GM23338 (cell line): ENCODE measurements at regions not wholly inside any gene's neighbourhood (a gene's known extent, or its start where the extent isn't known, plus 50 kb on each side); places are given as distances from the start of the nearest gene placed in this dataset.

ENCODE experiments used
- ATAC-seq: fragments of 200-7000 bp; cut with Tn5 transposase; 3 replicates; pipeline ENCODE4 v1.9.1; 2020
- DNase-seq: peaks from one replicate; pipeline ENCODE4 v3.0.0-alpha.2; 2015; ENCODE audit warnings: low spot score
- H2AFZ ChIP-seq: fragments of 200-600 bp; sonication (generic); 2 replicates; pipeline ENCODE4 v1.8.0; 2016; ENCODE audit warnings: antibody characterized with exemption, mild to moderate bottlenecking, moderate library complexity
- H3F3A ChIP-seq: fragments of 200-600 bp; sonication (generic); replicated peaks from 2 replicates; pipeline ENCODE4 v1.8.0; 2017; ENCODE audit warnings: antibody characterized with exemption, mixed run types, low read depth
- H3K27ac ChIP-seq: fragments of 200-600 bp; sonication (generic); 2 replicates; pipeline ENCODE4 v1.6.1; 2016; ENCODE audit warnings: low read depth
- H3K27me3 ChIP-seq: fragments of 200-600 bp; sonication (generic); 2 replicates; pipeline ENCODE4 v1.8.0; 2016; ENCODE audit warnings: mild to moderate bottlenecking, mixed run types, moderate library complexity; ENCODE audit not compliant: insufficient read depth
- H3K36me3 ChIP-seq: fragments of 200-600 bp; sonication (generic); 2 replicates; pipeline ENCODE4 v1.8.0; 2016; ENCODE audit warnings: mild to moderate bottlenecking; ENCODE audit not compliant: insufficient read depth
- H3K4me1 ChIP-seq: fragments of 200-600 bp; sonication (generic); 2 replicates; pipeline ENCODE4 v1.8.0; 2016; ENCODE audit warnings: mild to moderate bottlenecking, moderate library complexity; ENCODE audit not compliant: insufficient read depth
- H3K4me2 ChIP-seq: fragments of 200-600 bp; sonication (generic); 2 replicates; pipeline ENCODE4 v1.7.1; 2017; ENCODE audit warnings: mixed run types
- H3K4me3 ChIP-seq: fragments of 200-600 bp; sonication (generic); 2 replicates; pipeline ENCODE4 v1.6.1; 2016; ENCODE audit warnings: mixed run types
- H3K79me2 ChIP-seq: fragments of 200-600 bp; sonication (generic); replicated peaks from 2 replicates; pipeline ENCODE4 v1.8.0; 2017; ENCODE audit warnings: mild to moderate bottlenecking; ENCODE audit not compliant: insufficient read depth
- H3K9me2 ChIP-seq: fragments of 200-600 bp; sonication (generic); 2 replicates; pipeline ENCODE4 v1.8.0; 2017; ENCODE audit not compliant: insufficient read depth
- H4K20me1 ChIP-seq: fragments of 200-600 bp; sonication (generic); replicated peaks from 2 replicates; pipeline ENCODE4 v1.8.0; 2017; ENCODE audit warnings: mild to moderate bottlenecking; ENCODE audit not compliant: insufficient read depth
- H3K27ac Mint-ChIP-seq: 2 replicates; pipeline ENCODE4 v1.8.0; 2020; ENCODE audit warnings: inconsistent platforms, mild to moderate bottlenecking, moderate library complexity, mixed read lengths
- H3K27me3 Mint-ChIP-seq: 3 replicates; pipeline ENCODE4 v1.8.0; 2022; ENCODE audit warnings: low read depth, mild to moderate bottlenecking, moderate library complexity, mixed read lengths, inconsistent platforms; ENCODE audit not compliant: insufficient read depth, poor library complexity
- H3K36me3 Mint-ChIP-seq: 3 replicates; pipeline ENCODE4 v1.8.0; 2021; ENCODE audit warnings: low read depth, mild to moderate bottlenecking, inconsistent platforms, moderate library complexity, mixed read lengths
- H3K4me1 Mint-ChIP-seq: 3 replicates; pipeline ENCODE4 v1.8.0; 2020; ENCODE audit warnings: mild to moderate bottlenecking, inconsistent platforms, mixed read lengths
- H3K4me3 Mint-ChIP-seq: 3 replicates; pipeline ENCODE4 v1.8.0; 2021; ENCODE audit warnings: moderate library complexity, mild to moderate bottlenecking, inconsistent platforms, mixed read lengths
- H3K9me3 Mint-ChIP-seq: 3 replicates; pipeline ENCODE4 v1.8.0; 2020; ENCODE audit warnings: moderate library complexity, mild to moderate bottlenecking, inconsistent platforms, mixed read lengths
- CREB1 ChIP-seq: fragments of 250-450 bp; sonication (Bioruptor Pico); IDR thresholded peaks from 2 replicates; pipeline ENCODE4 v1.5.0; 2020; ENCODE audit warnings: low read depth, mild to moderate bottlenecking, moderate library complexity
- ETS1 ChIP-seq: IDR thresholded peaks from 2 replicates; pipeline ENCODE4 v1.6.1; 2016; ENCODE audit warnings: antibody characterized with exemption
- EZH2phosphoT487 ChIP-seq: fragments of 200-600 bp; sonication (generic); IDR thresholded peaks from one replicate; pipeline ENCODE4 v1.8.1; 2018; ENCODE audit warnings: antibody characterized with exemption; ENCODE audit not compliant: unreplicated experiment
- JUNB ChIP-seq: IDR thresholded peaks from one replicate; pipeline ENCODE4 v1.6.1; 2016; ENCODE audit warnings: antibody characterized with exemption; ENCODE audit not compliant: unreplicated experiment
- POLR2AphosphoS5 ChIP-seq: IDR thresholded peaks from 2 replicates; pipeline ENCODE4 v1.6.1; 2016; ENCODE audit warnings: antibody characterized with exemption, low read depth
- STAT1 ChIP-seq: IDR thresholded peaks from one replicate; pipeline ENCODE4 v1.6.1; 2016; ENCODE audit warnings: antibody characterized with exemption; ENCODE audit not compliant: unreplicated experiment
- ZNF114 ChIP-seq: fragments of 250-450 bp; sonication (Bioruptor Pico); IDR thresholded peaks from 2 replicates; pipeline ENCODE4 v1.5.0; 2020; ENCODE audit warnings: mild to moderate bottlenecking, moderate library complexity
- ZNF331 ChIP-seq: fragments of 250-450 bp; sonication (Bioruptor Pico); IDR thresholded peaks from 2 replicates; pipeline ENCODE4 v1.5.0; 2020; ENCODE audit warnings: low read depth, mild to moderate bottlenecking, moderate library complexity
- TF ChIP-seq, protein P1 (sequence below), 2 experiments: fragments of 200-600 bp in 1 of 2; sonication (generic) in 1 of 2; conservative IDR thresholded peaks; 2 replicates each; pipeline versions ENCODE4 v1.5.1 to v1.6.1; 2016 to 2017; ENCODE audit warnings: antibody characterized with exemption in 2 of 2, low read depth in 2 of 2, mild to moderate bottlenecking in 2 of 2, moderate library complexity in 1 of 2
- TF ChIP-seq, protein P2 (sequence below): IDR thresholded peaks from one replicate; pipeline ENCODE4 v1.6.1; 2018; ENCODE audit warnings: antibody characterized with exemption; ENCODE audit not compliant: unreplicated experiment
- TF ChIP-seq, protein P3 (sequence below): fragments of 250-450 bp; sonication (Bioruptor Pico); IDR thresholded peaks from 2 replicates; pipeline ENCODE4 v1.5.0; 2020; ENCODE audit warnings: mild to moderate bottlenecking, moderate library complexity

DNA sequence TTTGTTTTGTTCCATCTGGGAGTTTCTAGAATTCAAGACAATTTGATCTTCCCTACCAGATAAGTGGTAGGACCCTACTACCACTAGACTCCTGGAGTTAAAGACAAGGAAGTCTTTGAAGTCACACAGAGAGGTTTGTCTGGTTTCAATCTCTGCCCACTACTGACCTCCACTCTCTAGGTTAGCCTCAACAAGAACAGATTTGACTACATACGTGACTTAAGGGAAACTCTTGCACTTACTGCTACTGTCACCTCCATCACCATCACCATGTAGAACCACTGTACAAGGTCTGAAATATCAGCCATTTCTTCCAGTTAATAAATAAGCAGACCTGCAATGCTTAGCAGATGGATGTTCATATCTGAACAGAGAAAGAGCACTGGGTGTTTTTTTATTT lies 148.3 kb upstream of the ARHGEF26 start (continued):
- TF ChIP-seq, protein P1, sequence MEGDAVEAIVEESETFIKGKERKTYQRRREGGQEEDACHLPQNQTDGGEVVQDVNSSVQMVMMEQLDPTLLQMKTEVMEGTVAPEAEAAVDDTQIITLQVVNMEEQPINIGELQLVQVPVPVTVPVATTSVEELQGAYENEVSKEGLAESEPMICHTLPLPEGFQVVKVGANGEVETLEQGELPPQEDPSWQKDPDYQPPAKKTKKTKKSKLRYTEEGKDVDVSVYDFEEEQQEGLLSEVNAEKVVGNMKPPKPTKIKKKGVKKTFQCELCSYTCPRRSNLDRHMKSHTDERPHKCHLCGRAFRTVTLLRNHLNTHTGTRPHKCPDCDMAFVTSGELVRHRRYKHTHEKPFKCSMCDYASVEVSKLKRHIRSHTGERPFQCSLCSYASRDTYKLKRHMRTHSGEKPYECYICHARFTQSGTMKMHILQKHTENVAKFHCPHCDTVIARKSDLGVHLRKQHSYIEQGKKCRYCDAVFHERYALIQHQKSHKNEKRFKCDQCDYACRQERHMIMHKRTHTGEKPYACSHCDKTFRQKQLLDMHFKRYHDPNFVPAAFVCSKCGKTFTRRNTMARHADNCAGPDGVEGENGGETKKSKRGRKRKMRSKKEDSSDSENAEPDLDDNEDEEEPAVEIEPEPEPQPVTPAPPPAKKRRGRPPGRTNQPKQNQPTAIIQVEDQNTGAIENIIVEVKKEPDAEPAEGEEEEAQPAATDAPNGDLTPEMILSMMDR (conservative IDR thresholded peaks at IDR 0.05; ENCODE audit: low read depth in 2 of 2): no peak
- TF ChIP-seq POLR2AphosphoS5 (no peak), CREB1 (CRISPR knock-in tag) (no peak), ZNF114 (no peak), STAT1 (no peak), ETS1 (no peak), EZH2phosphoT487 (no peak), ZNF331 (CRISPR knock-in tag) (no peak)
- TF ChIP-seq, protein P2, sequence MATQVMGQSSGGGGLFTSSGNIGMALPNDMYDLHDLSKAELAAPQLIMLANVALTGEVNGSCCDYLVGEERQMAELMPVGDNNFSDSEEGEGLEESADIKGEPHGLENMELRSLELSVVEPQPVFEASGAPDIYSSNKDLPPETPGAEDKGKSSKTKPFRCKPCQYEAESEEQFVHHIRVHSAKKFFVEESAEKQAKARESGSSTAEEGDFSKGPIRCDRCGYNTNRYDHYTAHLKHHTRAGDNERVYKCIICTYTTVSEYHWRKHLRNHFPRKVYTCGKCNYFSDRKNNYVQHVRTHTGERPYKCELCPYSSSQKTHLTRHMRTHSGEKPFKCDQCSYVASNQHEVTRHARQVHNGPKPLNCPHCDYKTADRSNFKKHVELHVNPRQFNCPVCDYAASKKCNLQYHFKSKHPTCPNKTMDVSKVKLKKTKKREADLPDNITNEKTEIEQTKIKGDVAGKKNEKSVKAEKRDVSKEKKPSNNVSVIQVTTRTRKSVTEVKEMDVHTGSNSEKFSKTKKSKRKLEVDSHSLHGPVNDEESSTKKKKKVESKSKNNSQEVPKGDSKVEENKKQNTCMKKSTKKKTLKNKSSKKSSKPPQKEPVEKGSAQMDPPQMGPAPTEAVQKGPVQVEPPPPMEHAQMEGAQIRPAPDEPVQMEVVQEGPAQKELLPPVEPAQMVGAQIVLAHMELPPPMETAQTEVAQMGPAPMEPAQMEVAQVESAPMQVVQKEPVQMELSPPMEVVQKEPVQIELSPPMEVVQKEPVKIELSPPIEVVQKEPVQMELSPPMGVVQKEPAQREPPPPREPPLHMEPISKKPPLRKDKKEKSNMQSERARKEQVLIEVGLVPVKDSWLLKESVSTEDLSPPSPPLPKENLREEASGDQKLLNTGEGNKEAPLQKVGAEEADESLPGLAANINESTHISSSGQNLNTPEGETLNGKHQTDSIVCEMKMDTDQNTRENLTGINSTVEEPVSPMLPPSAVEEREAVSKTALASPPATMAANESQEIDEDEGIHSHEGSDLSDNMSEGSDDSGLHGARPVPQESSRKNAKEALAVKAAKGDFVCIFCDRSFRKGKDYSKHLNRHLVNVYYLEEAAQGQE: no peak

- Histone ChIP-seq H3K9me2 (no peaks in the 10 kb centered on the region), H3K79me2 (no peaks in the 10 kb centered on the region), H3K36me3 (no peaks in the 10 kb centered on the region), H4K20me1 (no peaks in the 10 kb centered on the region), H3K4me3 (no peak overlapping the region), H2AFZ (no peak overlapping the region; the same call in 1 of the 2 replicates), H3K4me2 (no peak overlapping the region), H3K27ac (no peak overlapping the region), H3K4me1 (no peaks in the 10 kb centered on the region), H3F3A (no peaks in the 10 kb centered on the region), H3K27me3 (no peaks in the 10 kb centered on the region)
- no peak for ATAC-seq
- no peak for DNase-seq
- Mint-ChIP-seq H3K27me3 (no peaks in the 10 kb centered on the region), H3K36me3 (no peaks in the 10 kb centered on the region), H3K4me3 (no peak overlapping the region), H3K27ac (no peak overlapping the region), H3K4me1 (no peaks in the 10 kb centered on the region), H3K9me3 (no peaks in the 10 kb centered on the region)
- TF ChIP-seq, protein P1 (conservative IDR thresholded peaks at IDR 0.05; ENCODE audit: low read depth in 2 of 2): no peak
- TF ChIP-seq, protein P3, sequence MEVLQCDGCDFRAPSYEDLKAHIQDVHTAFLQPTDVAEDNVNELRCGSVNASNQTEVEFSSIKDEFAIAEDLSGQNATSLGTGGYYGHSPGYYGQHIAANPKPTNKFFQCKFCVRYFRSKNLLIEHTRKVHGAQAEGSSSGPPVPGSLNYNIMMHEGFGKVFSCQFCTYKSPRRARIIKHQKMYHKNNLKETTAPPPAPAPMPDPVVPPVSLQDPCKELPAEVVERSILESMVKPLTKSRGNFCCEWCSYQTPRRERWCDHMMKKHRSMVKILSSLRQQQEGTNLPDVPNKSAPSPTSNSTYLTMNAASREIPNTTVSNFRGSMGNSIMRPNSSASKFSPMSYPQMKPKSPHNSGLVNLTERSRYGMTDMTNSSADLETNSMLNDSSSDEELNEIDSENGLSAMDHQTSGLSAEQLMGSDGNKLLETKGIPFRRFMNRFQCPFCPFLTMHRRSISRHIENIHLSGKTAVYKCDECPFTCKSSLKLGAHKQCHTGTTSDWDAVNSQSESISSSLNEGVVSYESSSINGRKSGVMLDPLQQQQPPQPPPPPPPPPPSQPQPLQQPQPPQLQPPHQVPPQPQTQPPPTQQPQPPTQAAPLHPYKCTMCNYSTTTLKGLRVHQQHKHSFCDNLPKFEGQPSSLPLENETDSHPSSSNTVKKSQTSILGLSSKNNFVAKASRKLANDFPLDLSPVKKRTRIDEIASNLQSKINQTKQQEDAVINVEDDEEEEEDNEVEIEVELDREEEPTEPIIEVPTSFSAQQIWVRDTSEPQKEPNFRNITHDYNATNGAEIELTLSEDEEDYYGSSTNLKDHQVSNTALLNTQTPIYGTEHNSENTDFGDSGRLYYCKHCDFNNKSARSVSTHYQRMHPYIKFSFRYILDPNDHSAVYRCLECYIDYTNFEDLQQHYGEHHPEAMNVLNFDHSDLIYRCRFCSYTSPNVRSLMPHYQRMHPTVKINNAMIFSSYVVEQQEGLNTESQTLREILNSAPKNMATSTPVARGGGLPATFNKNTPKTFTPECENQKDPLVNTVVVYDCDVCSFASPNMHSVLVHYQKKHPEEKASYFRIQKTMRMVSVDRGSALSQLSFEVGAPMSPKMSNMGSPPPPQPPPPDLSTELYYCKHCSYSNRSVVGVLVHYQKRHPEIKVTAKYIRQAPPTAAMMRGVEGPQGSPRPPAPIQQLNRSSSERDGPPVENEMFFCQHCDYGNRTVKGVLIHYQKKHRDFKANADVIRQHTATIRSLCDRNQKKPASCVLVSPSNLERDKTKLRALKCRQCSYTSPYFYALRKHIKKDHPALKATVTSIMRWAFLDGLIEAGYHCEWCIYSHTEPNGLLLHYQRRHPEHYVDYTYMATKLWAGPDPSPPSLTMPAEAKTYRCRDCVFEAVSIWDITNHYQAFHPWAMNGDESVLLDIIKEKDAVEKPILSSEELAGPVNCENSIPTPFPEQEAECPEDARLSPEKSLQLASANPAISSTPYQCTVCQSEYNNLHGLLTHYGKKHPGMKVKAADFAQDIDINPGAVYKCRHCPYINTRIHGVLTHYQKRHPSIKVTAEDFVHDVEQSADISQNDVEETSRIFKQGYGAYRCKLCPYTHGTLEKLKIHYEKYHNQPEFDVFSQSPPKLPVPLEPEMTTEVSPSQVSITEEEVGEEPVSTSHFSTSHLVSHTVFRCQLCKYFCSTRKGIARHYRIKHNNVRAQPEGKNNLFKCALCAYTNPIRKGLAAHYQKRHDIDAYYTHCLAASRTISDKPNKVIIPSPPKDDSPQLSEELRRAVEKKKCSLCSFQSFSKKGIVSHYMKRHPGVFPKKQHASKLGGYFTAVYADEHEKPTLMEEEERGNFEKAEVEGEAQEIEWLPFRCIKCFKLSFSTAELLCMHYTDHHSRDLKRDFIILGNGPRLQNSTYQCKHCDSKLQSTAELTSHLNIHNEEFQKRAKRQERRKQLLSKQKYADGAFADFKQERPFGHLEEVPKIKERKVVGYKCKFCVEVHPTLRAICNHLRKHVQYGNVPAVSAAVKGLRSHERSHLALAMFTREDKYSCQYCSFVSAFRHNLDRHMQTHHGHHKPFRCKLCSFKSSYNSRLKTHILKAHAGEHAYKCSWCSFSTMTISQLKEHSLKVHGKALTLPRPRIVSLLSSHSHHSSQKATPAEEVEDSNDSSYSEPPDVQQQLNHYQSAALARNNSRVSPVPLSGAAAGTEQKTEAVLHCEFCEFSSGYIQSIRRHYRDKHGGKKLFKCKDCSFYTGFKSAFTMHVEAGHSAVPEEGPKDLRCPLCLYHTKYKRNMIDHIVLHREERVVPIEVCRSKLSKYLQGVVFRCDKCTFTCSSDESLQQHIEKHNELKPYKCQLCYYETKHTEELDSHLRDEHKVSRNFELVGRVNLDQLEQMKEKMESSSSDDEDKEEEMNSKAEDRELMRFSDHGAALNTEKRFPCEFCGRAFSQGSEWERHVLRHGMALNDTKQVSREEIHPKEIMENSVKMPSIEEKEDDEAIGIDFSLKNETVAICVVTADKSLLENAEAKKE (CRISPR knock-in tag): no peak
- no peak for TF ChIP-seq JUNB
Observed at GRCh38 chr3:153973722-153974265, 147.4 kb upstream of the ARHGEF26 start.
